ACC112 (cell line): ENCODE measurements at regions not wholly inside any gene's neighbourhood (a gene's known extent, or its start where the extent isn't known, plus 50 kb on each side); places are given as distances from the start of the nearest gene placed in this dataset.
A peak's percentile ranks its signal among the peaks of the same experiment; 100 is the strongest.

Experiments
- H2AFZ ChIP-seq: fragments of 200-600 bp; sonication (generic); one replicate; pipeline ENCODE4 v1.6.0; 2017; ENCODE audit warnings: antibody characterized with exemption, low read length; ENCODE audit not compliant: unreplicated experiment
- H3K27ac ChIP-seq: fragments of 200-600 bp; sonication (generic); 2 replicates; pipeline ENCODE4 v1.5.1; 2014; ENCODE audit warnings: low read depth, mild to moderate bottlenecking, antibody characterized with exemption, low read length, moderate library complexity
- H3K27me3 ChIP-seq: fragments of 200-600 bp; sonication (generic); 2 replicates; pipeline ENCODE4 v1.6.1; 2014; ENCODE audit warnings: mild to moderate bottlenecking, antibody characterized with exemption, low read length, moderate library complexity, mixed read lengths; ENCODE audit not compliant: insufficient read depth
- H3K36me3 ChIP-seq: fragments of 200-600 bp; sonication (generic); 2 replicates; pipeline ENCODE4 v1.6.1; 2016; ENCODE audit warnings: mild to moderate bottlenecking, antibody characterized with exemption, low read length, moderate library complexity, mixed read lengths; ENCODE audit not compliant: insufficient read depth
- H3K4me1 ChIP-seq: fragments of 200-600 bp; sonication (generic); one replicate; pipeline ENCODE4 v1.6.1; 2016; ENCODE audit warnings: low read length, mixed read lengths; ENCODE audit not compliant: insufficient read depth, unreplicated experiment, control insufficient read depth
- H3K4me3 ChIP-seq: fragments of 200-600 bp; sonication (generic); 2 replicates; pipeline ENCODE4 v1.5.1; 2014; ENCODE audit warnings: mild to moderate bottlenecking, low read depth, low read length
- H3K79me2 ChIP-seq: fragments of 200-600 bp; sonication (generic); one replicate; pipeline ENCODE4 v1.6.0; 2016; ENCODE audit warnings: low read length; ENCODE audit not compliant: control insufficient read depth, unreplicated experiment, insufficient read depth

GRCh38 chr10:3868271-3868664 lies 83.3 kb upstream of the KLF6 start:
- peaks cover 16% of the 10 kb centered on the region for H3K4me1 ChIP-seq
- H3K27ac ChIP-seq, result no peak overlapping the region
- H2AFZ ChIP-seq, result no peak overlapping the region
- no peaks in the 10 kb centered on the region for H3K27me3 ChIP-seq
- H3K79me2 ChIP-seq, result no peaks in the 10 kb centered on the region
- H3K4me3 ChIP-seq, result no peak overlapping the region
- H3K36me3 ChIP-seq, result no peaks in the 10 kb centered on the region

DNA sequence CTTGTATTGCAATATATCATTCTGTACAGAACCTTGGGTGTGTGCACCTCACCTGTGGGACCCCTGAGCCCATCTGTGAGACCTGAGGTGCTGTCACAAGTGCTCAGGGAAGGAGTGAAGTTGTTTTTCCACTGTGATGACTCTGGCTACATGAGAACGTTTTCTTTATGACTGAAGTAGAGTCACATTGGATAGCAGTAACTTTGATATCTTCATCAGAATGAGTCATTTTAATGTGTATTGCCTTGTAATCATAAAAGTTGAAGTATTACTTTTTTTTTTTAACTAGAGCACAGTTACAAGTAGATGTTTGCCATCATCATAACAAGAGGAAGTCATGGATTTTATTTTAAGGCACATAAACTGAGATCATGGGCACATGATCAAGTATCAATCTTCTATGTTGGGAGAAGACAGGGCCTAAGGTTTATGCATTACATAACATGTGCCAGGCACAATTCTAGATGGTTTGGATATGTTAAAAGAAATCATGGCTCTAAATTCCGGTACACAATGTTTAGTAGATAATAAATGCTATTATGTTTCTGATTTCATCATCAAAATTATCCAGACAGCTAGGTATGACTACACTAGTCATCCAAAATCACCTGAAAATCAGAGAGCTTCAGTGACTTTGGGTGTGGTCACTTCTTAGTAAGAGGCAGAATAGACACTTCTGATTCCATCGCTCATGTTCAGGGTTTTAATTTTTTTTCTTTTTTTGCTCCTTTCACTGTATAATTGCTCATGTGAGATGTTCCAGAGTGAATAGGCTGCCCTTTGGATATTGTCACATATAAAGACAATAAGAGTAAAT lies 82.7 kb upstream of the KLF6 start:
- Histone ChIP-seq H3K79me2 (no peaks in the 10 kb centered on the region), H3K4me3 (no peak overlapping the region), H3K27ac (peak overlapping the region; percentile 43; the same call in 1 of the 2 replicates), H2AFZ (no peak overlapping the region), H3K4me1 (peaks cover 16% of the 10 kb centered on the region), H3K36me3 (no peaks in the 10 kb centered on the region), H3K27me3 (no peaks in the 10 kb centered on the region)

- Histone ChIP-seq H3K4me3 (no peak overlapping the region), H3K79me2 (no peaks in the 10 kb centered on the region), H2AFZ (no peak overlapping the region), H3K36me3 (no peaks in the 10 kb centered on the region), H3K27ac (no peak overlapping the region), H3K4me1 (peaks cover 17% of the 10 kb centered on the region), H3K27me3 (no peaks in the 10 kb centered on the region)
Observed at GRCh38 chr10:3866332-3866731, 81.3 kb upstream of the KLF6 start.

- Histone ChIP-seq H3K27me3 (no peaks in the 10 kb centered on the region), H3K4me1 (peaks cover 24% of the 10 kb centered on the region), H3K4me3 (no peak overlapping the region), H3K79me2 (no peaks in the 10 kb centered on the region), H3K36me3 (no peaks in the 10 kb centered on the region), H2AFZ (no peak overlapping the region), H3K27ac (no peak overlapping the region)
Observed at GRCh38 chr10:3865565-3865964, 80.6 kb upstream of the KLF6 start.

- Histone ChIP-seq H3K27ac (peak overlapping the region; percentile 89; the same call in 1 of the 2 replicates), H3K79me2 (no peaks in the 10 kb centered on the region), H3K4me3 (no peak overlapping the region), H3K27me3 (no peaks in the 10 kb centered on the region), H3K4me1 (peaks cover 12% of the 10 kb centered on the region), H3K36me3 (no peaks in the 10 kb centered on the region), H2AFZ (no peak overlapping the region)
Observed at GRCh38 chr10:3861795-3862194, 76.8 kb upstream of the KLF6 start.

DNA sequence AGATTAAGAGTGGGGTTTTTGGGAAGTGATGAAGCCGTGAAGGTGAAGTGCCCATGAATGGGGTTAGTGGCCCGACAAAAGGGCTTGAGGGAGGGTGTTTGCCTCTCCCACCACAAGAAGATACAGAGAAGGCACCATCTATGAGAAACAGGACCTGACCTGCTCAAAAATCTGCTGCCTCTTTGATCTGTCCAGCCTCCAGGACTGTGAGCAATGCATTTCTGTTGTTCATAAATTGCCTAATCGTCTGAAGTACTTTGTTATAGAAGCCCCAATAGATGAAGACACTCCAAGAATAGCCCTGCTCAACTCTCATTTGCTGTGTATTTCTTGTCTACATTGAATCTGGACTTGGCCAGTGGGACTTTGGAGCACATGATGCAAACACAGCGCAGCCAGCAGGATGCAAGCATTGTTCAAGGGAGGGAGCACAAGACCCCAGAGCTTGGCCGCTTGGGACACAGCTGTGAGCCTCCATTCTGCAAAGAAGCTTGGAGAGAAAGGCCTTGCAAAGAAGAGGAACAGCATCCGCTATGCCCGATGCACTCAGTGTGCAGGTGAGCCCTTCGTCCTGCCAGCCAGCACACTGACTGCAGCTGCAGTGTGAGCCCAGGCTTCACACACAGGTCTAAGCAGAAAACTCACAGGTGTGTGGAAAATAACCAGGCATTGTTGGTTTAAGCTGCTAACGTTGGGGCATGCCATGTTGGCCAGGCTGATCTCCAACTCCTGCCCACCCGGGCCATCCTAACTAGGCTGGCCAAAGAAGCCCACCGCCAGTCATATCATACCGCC lies 73.2 kb upstream of the KLF6 start:
- no peak overlapping the region for H3K4me3 ChIP-seq
- H2AFZ ChIP-seq, result no peak overlapping the region
- H3K27ac ChIP-seq, result no peak overlapping the region
- no peaks in the 10 kb centered on the region for H3K27me3 ChIP-seq
- H3K36me3 ChIP-seq, result no peaks in the 10 kb centered on the region
- peaks cover 16% of the 10 kb centered on the region for H3K4me1 ChIP-seq
- H3K79me2 ChIP-seq, result no peaks in the 10 kb centered on the region

- Histone ChIP-seq H3K4me1 (peaks cover 22% of the 10 kb centered on the region), H2AFZ (no peak overlapping the region), H3K27ac (no peak overlapping the region), H3K79me2 (no peaks in the 10 kb centered on the region), H3K27me3 (no peaks in the 10 kb centered on the region), H3K4me3 (no peak overlapping the region), H3K36me3 (no peaks in the 10 kb centered on the region)
Observed at GRCh38 chr10:3857318-3857717, 72.3 kb upstream of the KLF6 start.

DNA sequence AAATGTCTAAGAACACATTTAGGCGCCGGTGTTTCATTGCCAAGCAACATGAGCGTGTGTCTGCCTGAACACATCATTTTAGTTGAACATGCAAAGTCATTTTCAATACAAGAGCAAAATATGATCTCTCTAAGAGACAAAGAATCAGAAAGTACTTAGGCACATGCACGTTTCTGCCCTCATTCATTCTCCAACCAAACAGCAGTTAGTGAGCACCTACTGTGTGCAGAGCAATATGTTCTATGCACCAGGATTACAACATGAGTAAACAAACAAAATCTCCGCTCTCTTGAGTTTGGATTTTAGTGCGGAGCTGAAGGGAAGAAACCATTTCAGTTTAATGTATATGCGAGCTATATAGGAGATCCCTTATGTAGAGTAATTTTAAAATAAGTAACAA lies 71.6 kb upstream of the KLF6 start:
- Histone ChIP-seq H3K36me3 (no peaks in the 10 kb centered on the region), H3K4me1 (peaks cover 27% of the 10 kb centered on the region), H3K27me3 (no peaks in the 10 kb centered on the region), H3K27ac (no peak overlapping the region), H3K4me3 (no peak overlapping the region), H2AFZ (no peak overlapping the region), H3K79me2 (no peaks in the 10 kb centered on the region)

DNA sequence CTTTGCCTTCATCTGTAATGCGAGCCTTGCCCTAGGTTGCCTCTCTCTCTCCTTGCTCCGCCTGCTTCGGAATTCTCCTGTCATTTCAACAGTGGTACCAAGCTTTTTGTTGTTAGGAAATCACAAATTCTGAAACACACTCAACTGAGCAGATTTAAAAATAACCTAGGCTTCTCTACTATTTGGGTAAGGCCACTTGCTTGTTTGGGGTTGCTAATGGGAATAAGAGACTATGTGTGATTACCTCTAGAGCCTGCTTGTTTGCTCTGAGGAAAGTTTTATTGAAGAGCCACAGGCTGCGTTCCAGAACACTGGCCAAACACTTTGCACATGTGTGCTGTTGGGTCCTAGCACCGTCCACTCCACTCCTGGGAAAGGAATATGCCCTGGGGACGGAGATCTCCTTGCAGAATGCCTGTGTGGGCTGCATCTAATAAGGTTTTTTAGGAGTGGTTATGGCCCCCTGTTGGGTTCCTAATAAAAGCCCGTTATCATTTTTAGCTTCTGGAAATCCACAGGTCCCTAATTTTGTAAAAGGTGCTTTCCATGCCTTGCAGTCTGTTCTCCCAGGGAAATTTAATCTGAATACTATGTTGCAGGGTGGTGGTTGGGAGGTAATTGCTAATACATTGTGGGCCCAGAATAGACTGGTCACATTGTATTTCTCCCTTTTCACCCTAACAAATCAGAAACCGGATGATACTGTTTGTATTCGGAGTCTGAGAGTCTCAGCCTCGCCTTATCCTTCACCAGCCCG lies 68.7 kb upstream of the KLF6 start:
- no peak overlapping the region for H3K4me3 ChIP-seq
- no peak overlapping the region for H2AFZ ChIP-seq
- H3K27me3 ChIP-seq, result no peaks in the 10 kb centered on the region
- no peaks in the 10 kb centered on the region for H3K79me2 ChIP-seq
- H3K27ac ChIP-seq, result peak overlapping the region; percentile 98
- H3K4me1 ChIP-seq, result peaks cover 35% of the 10 kb centered on the region
- H3K36me3 ChIP-seq, result no peaks in the 10 kb centered on the region

GRCh38 chr10:3853016-3853415 lies 68.0 kb upstream of the KLF6 start:
- no peak overlapping the region for H3K4me3 ChIP-seq
- H3K79me2 ChIP-seq, result no peaks in the 10 kb centered on the region
- H3K36me3 ChIP-seq, result no peaks in the 10 kb centered on the region
- H3K27me3 ChIP-seq, result no peaks in the 10 kb centered on the region
- H3K4me1 ChIP-seq, result peaks cover 39% of the 10 kb centered on the region
- H3K27ac ChIP-seq, result peak overlapping the region; percentile 98
- no peak overlapping the region for H2AFZ ChIP-seq
